ENCODE measurements at regions not wholly inside any gene's neighbourhood (a gene's known extent, or its start where the extent isn't known, plus 50 kb on each side); places are given as distances from the start of the nearest gene placed in this dataset.

DNA sequence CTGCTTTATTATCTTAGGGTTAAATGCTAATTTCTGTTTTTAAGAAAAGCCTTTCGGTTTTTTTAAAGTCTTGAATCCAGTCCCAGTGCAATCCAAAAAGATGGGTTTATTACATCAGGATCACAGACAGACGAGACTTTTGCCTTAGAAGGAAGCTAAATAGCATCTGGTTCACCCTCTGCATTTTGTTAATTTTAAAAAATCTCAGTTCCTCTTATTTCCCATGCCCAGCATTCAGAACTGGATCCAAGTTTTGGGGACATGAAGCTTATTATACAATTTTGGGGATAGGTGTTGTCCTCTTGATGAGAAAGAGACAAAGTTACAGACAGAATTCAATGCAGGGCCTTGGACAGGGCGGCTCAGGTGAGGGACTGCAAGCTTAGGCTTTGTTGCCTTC, 181.5 kb upstream of the LYSMD4 start:
- no CpG with 5 or more reads among the region's 3 CpGs for WGBS, 2 donors (ENCODE audit: extremely low coverage in 2 of 2, insufficient read length in 2 of 2, insufficient replicate concordance in 1 of 2)
- H3K14ac ChIP-seq (ENCODE audit: low read length): no peak overlapping the region
- peaks cover 0 to 1% of the 10 kb centered on the region in 2 donors for H3K9me3 ChIP-seq (replicated peaks in 1 of 2; ENCODE audit: control insufficient read depth in 2 of 2, insufficient read depth in 1 of 2, low read depth in 1 of 2, low read length in 2 of 2)
- H3K9ac ChIP-seq (ENCODE audit: low read depth, low read length, poor library complexity): no peak overlapping the region
- H3K4me2 ChIP-seq (ENCODE audit: insufficient read depth, low read length, poor library complexity, severe bottlenecking): no peak overlapping the region
- H3K27me3 ChIP-seq (ENCODE audit: control insufficient read depth in 3 of 3, insufficient read depth in 3 of 3, low read depth in 1 of 3, low read length in 3 of 3): peaks cover 0 to 6% (median 0%) of the 10 kb centered on the region in 3 experiments
- no peak overlapping the region for H2BK120ac ChIP-seq (ENCODE audit: low read depth, low read length)
- no peak overlapping the region for H3K4me3 ChIP-seq (ENCODE audit: low read length in 2 of 2)
- no peak overlapping the region for H3K27ac ChIP-seq (replicated peaks; ENCODE audit: low read length)
- no peak overlapping the region for H2BK5ac ChIP-seq (ENCODE audit: low read length)
- no peak overlapping the region for H3K18ac ChIP-seq (ENCODE audit: low read length)
- DNase-seq (ENCODE audit: low spot score): no peak
- no peak overlapping the region for H2BK12ac ChIP-seq (ENCODE audit: low read length)
- H4K91ac ChIP-seq (ENCODE audit: low read depth, low read length, poor library complexity): no peak overlapping the region
- no peak overlapping the region for H4K8ac ChIP-seq (ENCODE audit: low read depth, low read length)
- H3K4ac ChIP-seq (ENCODE audit: low read length): no peak overlapping the region
- H2AK5ac ChIP-seq (ENCODE audit: low read depth, low read length): no peak overlapping the region
- H3K23ac ChIP-seq (ENCODE audit: low read depth, low read length, poor library complexity): no peak overlapping the region
- H3K79me1 ChIP-seq (ENCODE audit: low read depth, low read length): no peaks in the 10 kb centered on the region
- H3K36me3 ChIP-seq (replicated peaks in 1 of 2; ENCODE audit: control insufficient read depth in 2 of 2, insufficient read depth in 2 of 2, low read length in 2 of 2): no peaks in the 10 kb centered on the region
- no peak overlapping the region for H2BK15ac ChIP-seq (ENCODE audit: low read length)
- H3K4me1 ChIP-seq (ENCODE audit: control insufficient read depth in 2 of 2, insufficient read depth in 1 of 2, low read depth in 1 of 2, low read length in 2 of 2): peaks cover 0 to 5% of the 10 kb centered on the region in 2 donors
- no peak overlapping the region for H2AFZ ChIP-seq (ENCODE audit: low read length)

- Histone ChIP-seq H3K4ac (ENCODE audit: low read length) (no peak overlapping the region), H3K4me2 (ENCODE audit: insufficient read depth, low read length, poor library complexity, severe bottlenecking) (no peak overlapping the region), H3K4me3 (ENCODE audit: low read length in 2 of 2) (no peak overlapping the region), H3K18ac (ENCODE audit: low read length) (no peak overlapping the region), H3K9ac (ENCODE audit: low read depth, low read length, poor library complexity) (no peak overlapping the region), H2BK5ac (ENCODE audit: low read length) (no peak overlapping the region), H3K4me1 (ENCODE audit: control insufficient read depth in 2 of 2, insufficient read depth in 1 of 2, low read depth in 1 of 2, low read length in 2 of 2) (peaks cover 0 to 2% of the 10 kb centered on the region in 2 donors), H3K36me3 (replicated peaks in 1 of 2; ENCODE audit: control insufficient read depth in 2 of 2, insufficient read depth in 2 of 2, low read length in 2 of 2) (no peaks in the 10 kb centered on the region), H3K27ac (replicated peaks; ENCODE audit: low read length) (no peak overlapping the region), H4K8ac (ENCODE audit: low read depth, low read length) (no peak overlapping the region), H3K27me3 (ENCODE audit: control insufficient read depth in 3 of 3, insufficient read depth in 3 of 3, low read depth in 1 of 3, low read length in 3 of 3) (peaks cover 0 to 3% (median 0%) of the 10 kb centered on the region in 3 experiments), H2AFZ (ENCODE audit: low read length) (no peak overlapping the region), H2BK120ac (ENCODE audit: low read depth, low read length) (no peak overlapping the region), H3K23ac (ENCODE audit: low read depth, low read length, poor library complexity) (no peak overlapping the region), H2AK5ac (ENCODE audit: low read depth, low read length) (no peak overlapping the region), H3K9me3 (replicated peaks in 1 of 2; ENCODE audit: control insufficient read depth in 2 of 2, insufficient read depth in 1 of 2, low read depth in 1 of 2, low read length in 2 of 2) (peaks cover 0 to 3% of the 10 kb centered on the region in 2 donors), H2BK15ac (ENCODE audit: low read length) (no peak overlapping the region), H4K91ac (ENCODE audit: low read depth, low read length, poor library complexity) (no peak overlapping the region), H2BK12ac (ENCODE audit: low read length) (no peak overlapping the region), H3K14ac (ENCODE audit: low read length) (no peak overlapping the region), H3K79me1 (ENCODE audit: low read depth, low read length) (no peaks in the 10 kb centered on the region)
- no peak for DNase-seq (ENCODE audit: low spot score)
- WGBS, 2 donors (ENCODE audit: extremely low coverage in 2 of 2, insufficient read length in 2 of 2, insufficient replicate concordance in 1 of 2): no CpG with 5 or more reads among the region's 5 CpGs
These were observed 178.6 kb upstream of the LYSMD4 start for GRCh38 chr15:99911816-99912215.

DNA sequence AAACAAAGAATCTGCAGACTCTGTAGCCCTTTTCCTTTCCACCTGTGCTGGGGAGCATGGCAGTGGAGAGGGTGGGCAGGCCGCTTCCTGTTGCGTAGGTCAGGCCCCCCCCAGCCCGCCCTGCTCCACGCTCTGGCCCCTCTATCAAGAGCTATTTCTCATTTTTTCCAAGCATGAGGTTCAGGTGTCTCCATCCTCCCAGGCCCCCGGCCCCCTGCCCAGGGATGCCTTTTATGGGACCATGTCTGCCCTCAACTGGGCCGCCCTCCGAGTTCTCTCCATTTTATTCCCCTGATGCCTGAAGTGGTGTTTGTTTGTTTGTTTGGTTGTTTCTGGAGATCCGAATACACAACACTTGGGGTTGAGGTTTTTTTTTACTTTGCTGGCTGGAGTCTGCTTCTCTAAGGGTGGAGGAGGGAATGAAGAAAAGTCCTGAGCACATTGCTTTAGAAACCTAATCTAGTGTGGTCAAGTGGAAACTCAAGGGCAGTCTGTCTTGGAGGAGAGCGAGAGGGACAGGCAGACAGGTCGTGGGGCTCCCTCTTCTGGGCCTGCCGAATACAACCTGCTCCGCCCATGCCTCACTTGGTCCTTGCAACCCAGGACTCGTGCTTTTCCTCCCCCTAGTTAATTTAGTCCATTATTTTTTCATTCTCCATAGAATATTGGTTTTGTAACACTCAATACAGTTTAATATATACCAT, 176.5 kb upstream of the LYSMD4 start:
- H3K27ac ChIP-seq (replicated peaks; ENCODE audit: low read length): no peak overlapping the region
- H3K14ac ChIP-seq (ENCODE audit: low read length): no peak overlapping the region
- H2AFZ ChIP-seq (ENCODE audit: low read length): no peak overlapping the region
- H2BK5ac ChIP-seq (ENCODE audit: low read length): no peak overlapping the region
- no peak overlapping the region for H3K4ac ChIP-seq (ENCODE audit: low read length)
- H2AK5ac ChIP-seq (ENCODE audit: low read depth, low read length): no peak overlapping the region
- no peak overlapping the region for H3K4me2 ChIP-seq (ENCODE audit: insufficient read depth, low read length, poor library complexity, severe bottlenecking)
- no peaks in the 10 kb centered on the region for H3K4me1 ChIP-seq (ENCODE audit: control insufficient read depth in 2 of 2, insufficient read depth in 1 of 2, low read depth in 1 of 2, low read length in 2 of 2)
- no peaks in the 10 kb centered on the region for H3K27me3 ChIP-seq (ENCODE audit: control insufficient read depth in 3 of 3, insufficient read depth in 3 of 3, low read depth in 1 of 3, low read length in 3 of 3)
- no peak for DNase-seq (ENCODE audit: low spot score)
- H3K36me3 ChIP-seq (replicated peaks in 1 of 2; ENCODE audit: control insufficient read depth in 2 of 2, insufficient read depth in 2 of 2, low read length in 2 of 2): no peaks in the 10 kb centered on the region
- WGBS, 2 donors (ENCODE audit: extremely low coverage in 2 of 2, insufficient read length in 2 of 2, insufficient replicate concordance in 1 of 2): no CpG with 5 or more reads among the region's 13 CpGs
- H3K23ac ChIP-seq (ENCODE audit: low read depth, low read length, poor library complexity): no peak overlapping the region
- no peak overlapping the region for H3K9ac ChIP-seq (ENCODE audit: low read depth, low read length, poor library complexity)
- no peak overlapping the region for H4K91ac ChIP-seq (ENCODE audit: low read depth, low read length, poor library complexity)
- H2BK120ac ChIP-seq (ENCODE audit: low read depth, low read length): no peak overlapping the region
- no peak overlapping the region for H3K4me3 ChIP-seq (ENCODE audit: low read length in 2 of 2)
- H4K8ac ChIP-seq (ENCODE audit: low read depth, low read length): no peak overlapping the region
- no peak overlapping the region for H3K18ac ChIP-seq (ENCODE audit: low read length)
- peaks cover 0 to 3% of the 10 kb centered on the region in 2 donors for H3K9me3 ChIP-seq (replicated peaks in 1 of 2; ENCODE audit: control insufficient read depth in 2 of 2, insufficient read depth in 1 of 2, low read depth in 1 of 2, low read length in 2 of 2)
- no peaks in the 10 kb centered on the region for H3K79me1 ChIP-seq (ENCODE audit: low read depth, low read length)
- no peak overlapping the region for H2BK15ac ChIP-seq (ENCODE audit: low read length)
- no peak overlapping the region for H2BK12ac ChIP-seq (ENCODE audit: low read length)

DNA sequence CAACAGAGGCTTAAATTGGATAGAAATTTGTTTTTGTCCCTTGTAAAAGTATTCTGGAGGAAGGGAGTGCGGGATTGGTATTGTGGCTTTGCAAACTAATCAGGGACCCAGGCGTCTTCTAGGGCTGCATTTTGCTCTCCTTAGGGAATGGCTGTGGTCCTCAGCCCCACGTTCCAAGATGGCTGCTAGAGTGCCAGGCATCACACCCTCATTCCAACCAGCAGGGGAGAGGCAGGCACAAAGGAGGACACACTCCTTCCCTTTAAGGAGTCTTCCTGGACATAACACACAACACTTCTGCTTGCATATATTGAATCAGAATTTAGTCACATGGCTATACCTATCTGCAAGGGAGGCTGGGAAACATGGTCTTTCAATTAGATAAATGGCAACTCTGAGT, 174.5 kb upstream of the LYSMD4 start:
- no CpG with 5 or more reads among the region's 3 CpGs for WGBS, 2 donors (ENCODE audit: extremely low coverage in 2 of 2, insufficient read length in 2 of 2, insufficient replicate concordance in 1 of 2)
- Histone ChIP-seq H3K4me1 (ENCODE audit: control insufficient read depth in 2 of 2, insufficient read depth in 1 of 2, low read depth in 1 of 2, low read length in 2 of 2) (no peaks in the 10 kb centered on the region), H3K9me3 (replicated peaks in 1 of 2; ENCODE audit: control insufficient read depth in 2 of 2, insufficient read depth in 1 of 2, low read depth in 1 of 2, low read length in 2 of 2) (peaks cover 0 to 2% of the 10 kb centered on the region in 2 donors), H2AFZ (ENCODE audit: low read length) (no peak overlapping the region), H3K18ac (ENCODE audit: low read length) (no peak overlapping the region), H3K14ac (ENCODE audit: low read length) (no peak overlapping the region), H3K4ac (ENCODE audit: low read length) (no peak overlapping the region), H4K8ac (ENCODE audit: low read depth, low read length) (no peak overlapping the region), H3K9ac (ENCODE audit: low read depth, low read length, poor library complexity) (no peak overlapping the region), H3K23ac (ENCODE audit: low read depth, low read length, poor library complexity) (no peak overlapping the region), H3K4me3 (ENCODE audit: low read length in 2 of 2) (no peak overlapping the region), H3K36me3 (replicated peaks in 1 of 2; ENCODE audit: control insufficient read depth in 2 of 2, insufficient read depth in 2 of 2, low read length in 2 of 2) (no peaks in the 10 kb centered on the region), H4K91ac (ENCODE audit: low read depth, low read length, poor library complexity) (no peak overlapping the region), H2BK120ac (ENCODE audit: low read depth, low read length) (no peak overlapping the region), H2BK12ac (ENCODE audit: low read length) (no peak overlapping the region), H3K79me1 (ENCODE audit: low read depth, low read length) (no peaks in the 10 kb centered on the region), H2BK5ac (ENCODE audit: low read length) (no peak overlapping the region), H3K4me2 (ENCODE audit: insufficient read depth, low read length, poor library complexity, severe bottlenecking) (no peak overlapping the region), H2BK15ac (ENCODE audit: low read length) (no peak overlapping the region), H3K27ac (replicated peaks; ENCODE audit: low read length) (no peak overlapping the region), H3K27me3 (ENCODE audit: control insufficient read depth in 3 of 3, insufficient read depth in 3 of 3, low read depth in 1 of 3, low read length in 3 of 3) (no peaks in the 10 kb centered on the region), H2AK5ac (ENCODE audit: low read depth, low read length) (no peak overlapping the region)
- no peak for DNase-seq (ENCODE audit: low spot score)

Measured in neuronal stem cell (in vitro differentiated cells).